ENCODE measurements at regions not wholly inside any gene's neighbourhood (a gene's known extent, or its start where the extent isn't known, plus 50 kb on each side); places are given as distances from the start of the nearest gene placed in this dataset.
"Not testable (repeated sequence)": the region's sequence is repeated elsewhere in the genome, so short reads cannot be mapped to it uniquely, and the experiment has no call there.

GRCh38 chr5:72649449-72649848, 142.2 kb upstream of the ZNF366 start:
- no peak for DNase-seq

GRCh38 chr5:72648480-72648879, 141.3 kb upstream of the ZNF366 start:
- peak; percentile 2 for DNase-seq

GRCh38 chr5:72647806-72648205, 140.6 kb upstream of the ZNF366 start:
- DNase-seq = peak; percentile 21

- no peak for DNase-seq
Measured at GRCh38 chr5:72646246-72646866, 139.1 kb upstream of the ZNF366 start.

GRCh38 chr5:72645064-72645846, 138.0 kb upstream of the ZNF366 start:
- DNase-seq = no peak

- DNase-seq = no peak
Measured at GRCh38 chr5:72644296-72644695, 137.1 kb upstream of the ZNF366 start.

- no peak for DNase-seq
Measured at GRCh38 chr5:72641164-72641563, 134.0 kb upstream of the ZNF366 start.

- DNase-seq = no peak
Measured at GRCh38 chr5:72637058-72637457, 129.8 kb upstream of the ZNF366 start.

- DNase-seq = not testable (repeated sequence)
Measured at GRCh38 chr5:72636565-72636964, 129.4 kb upstream of the ZNF366 start.

- DNase-seq = no peak
Measured at GRCh38 chr5:72634444-72634843, 127.2 kb upstream of the ZNF366 start.

GRCh38 chr5:72633649-72634048, 126.4 kb upstream of the ZNF366 start:
- DNase-seq = no peak

- no peak for DNase-seq
Measured at GRCh38 chr5:72633041-72633445, 125.8 kb upstream of the ZNF366 start.

- DNase-seq = no peak
Measured at GRCh38 chr5:72630721-72631120, 123.5 kb upstream of the ZNF366 start.

GRCh38 chr5:72630081-72630480, 122.9 kb upstream of the ZNF366 start:
- DNase-seq = no peak

GRCh38 chr5:72628771-72629371, 121.7 kb upstream of the ZNF366 start:
- DNase-seq = no peak

GRCh38 chr5:72625332-72625731, 118.1 kb upstream of the ZNF366 start:
- DNase-seq = no peak

- DNase-seq = no peak
Measured at GRCh38 chr5:72624641-72625236, 117.5 kb upstream of the ZNF366 start.

- DNase-seq = no peak
Measured at GRCh38 chr5:72623936-72624335, 116.7 kb upstream of the ZNF366 start.

GRCh38 chr5:72623323-72623722, 116.1 kb upstream of the ZNF366 start:
- no peak for DNase-seq

GRCh38 chr5:72622170-72622760, 115.1 kb upstream of the ZNF366 start:
- DNase-seq = no peak

- no peak for DNase-seq
Measured at GRCh38 chr5:72621576-72621975, 114.4 kb upstream of the ZNF366 start.

GRCh38 chr5:72619677-72620076, 112.5 kb upstream of the ZNF366 start:
- DNase-seq = no peak

GRCh38 chr5:72619251-72619650, 112.0 kb upstream of the ZNF366 start:
- DNase-seq = no peak

Data from NCI-H1092 treated with DMSO at 0.1 percent for 48 hours (cell line).